A549 (cell line): ENCODE measurements at regions not wholly inside any gene's neighbourhood (a gene's known extent, or its start where the extent isn't known, plus 50 kb on each side); places are given as distances from the start of the nearest gene placed in this dataset.

Source experiments
- ATAC-seq, 2 experiments: fragments of 200-7000 bp in 1 of 2; fragments of >200 bp in 1 of 2; cut with Nextera tagmentation in 1 of 2; cut with Tn5 transposase in 1 of 2; 3 replicates each; pipeline versions ENCODE4 v1.8.0 to v1.9.1; 2018 to 2020; ENCODE audit warnings: mild to moderate bottlenecking in 1 of 2, moderate library complexity in 1 of 2
- CTCF ChIA-PET: fragments of 300-600 bp; sonication (Branson Sonifier 250); formaldehyde crosslinking; extraction: SDS; loops from one replicate; lab custom pipeline; 2021; ENCODE audit warnings: antibody characterized with exemption, inconsistent platforms; lab: Yijun Ruan, JAX
- POLR2A ChIA-PET: fragments of 350-600 bp; formaldehyde crosslinking; extraction: SDS; loops from one replicate; lab custom pipeline; 2021; ENCODE audit warnings: antibody characterized with exemption, inconsistent platforms; lab: Yijun Ruan, JAX
- DNase-seq, 2 experiments: peaks; one replicate each; pipeline versions ENCODE4 v3.0.0 to v3.0.0-alpha.2; 2011 to 2016; ENCODE audit warnings: low read depth in 1 of 2, low spot score in 1 of 2
- FAIRE-seq: peaks from 2 replicates; lab custom pipeline; 2011; peaks lifted over from hg19 to GRCh38; lab: Jason Lieb, UNC
- H3K27ac ChIP-seq, 2 experiments: fragments of >200 bp; sonication (Bioruptor Twin); formaldehyde crosslinking; 3 replicates each; pipeline ENCODE4 v1.5.1; 2016 to 2017
- H3K4me1 ChIP-seq: fragments of >200 bp; sonication (Bioruptor Twin); formaldehyde crosslinking; 3 replicates; pipeline ENCODE4 v1.6.1; 2016
- H3K4me2 ChIP-seq: fragments of >200 bp; sonication (Bioruptor Twin); formaldehyde crosslinking; 3 replicates; pipeline ENCODE4 v1.6.1; 2016
- H3K4me3 ChIP-seq: fragments of >200 bp; sonication (Bioruptor Twin); formaldehyde crosslinking; 3 replicates; pipeline ENCODE4 v1.5.1; 2016
- H3K9me3 ChIP-seq: fragments of >200 bp; sonication (Bioruptor Twin); formaldehyde crosslinking; 3 replicates; pipeline ENCODE4 v1.6.1; 2016
- ATOH8 ChIP-seq: fragments of 250-450 bp; sonication (Bioruptor Pico); IDR thresholded peaks from 2 replicates; pipeline ENCODE4 v1.5.0; 2020; ENCODE audit warnings: low read depth, mild to moderate bottlenecking, moderate library complexity
- BHLHE40 ChIP-seq: IDR thresholded peaks from 2 replicates; pipeline ENCODE4 v1.6.1; 2012; ENCODE audit warnings: low read depth, low read length, inconsistent platforms
- CEBPB ChIP-seq, 2 experiments: fragments of >200 bp in 1 of 2; sonication (Bioruptor Twin) in 1 of 2; formaldehyde crosslinking in 1 of 2; IDR thresholded peaks; 2 replicates each; pipeline ENCODE4 v1.6.1; 2012 to 2016
- CHD4 ChIP-seq: fragments of 200-600 bp; sonication (generic); IDR thresholded peaks from 2 replicates; pipeline ENCODE4 v1.6.1; 2016; ENCODE audit warnings: antibody characterized with exemption, mild to moderate bottlenecking, borderline replicate concordance
- CTCF ChIP-seq: fragments of >200 bp; sonication (Bioruptor Twin); formaldehyde crosslinking; IDR thresholded peaks from 3 replicates; pipeline ENCODE4 v1.5.1; 2016
- EHF ChIP-seq: fragments of 250-450 bp; sonication (Bioruptor Pico); IDR thresholded peaks from 2 replicates; pipeline ENCODE4 v1.5.0; 2020; ENCODE audit warnings: mild to moderate bottlenecking
- EHMT2 ChIP-seq: fragments of 200-600 bp; sonication (generic); IDR thresholded peaks from 2 replicates; pipeline ENCODE4 v1.6.1; 2016; ENCODE audit warnings: antibody characterized with exemption, low read depth, mild to moderate bottlenecking, moderate library complexity
- EP300 ChIP-seq, 2 experiments: fragments of >200 bp; sonication (Bioruptor Twin); formaldehyde crosslinking; IDR thresholded peaks; 2 replicates in 1 of 2; 3 replicates in 1 of 2; pipeline ENCODE4 v1.6.1; 2016 to 2017
- ESRRA ChIP-seq: fragments of 150-350 bp; IDR thresholded peaks from 2 replicates; pipeline ENCODE4 v1.6.1; 2014; ENCODE audit warnings: mild to moderate bottlenecking, low read length, borderline replicate concordance
- FOSB ChIP-seq: fragments of 250-450 bp; sonication (Bioruptor Pico); IDR thresholded peaks from 2 replicates; pipeline ENCODE4 v1.5.0; 2020; ENCODE audit warnings: mild to moderate bottlenecking, moderate library complexity
- HEYL ChIP-seq: fragments of 250-450 bp; sonication (Bioruptor Pico); IDR thresholded peaks from 2 replicates; pipeline ENCODE4 v1.8.0; 2021; ENCODE audit warnings: mild to moderate bottlenecking, moderate library complexity
- JUNB ChIP-seq: fragments of >200 bp; sonication (Bioruptor Twin); formaldehyde crosslinking; IDR thresholded peaks from 2 replicates; pipeline ENCODE4 v1.6.1; 2016
- KDM5A ChIP-seq: fragments of 200-600 bp; sonication (generic); IDR thresholded peaks from 2 replicates; pipeline ENCODE4 v1.6.1; 2016; ENCODE audit warnings: antibody characterized with exemption, mild to moderate bottlenecking
- MAZ ChIP-seq: fragments of 150-350 bp; IDR thresholded peaks from 2 replicates; pipeline ENCODE4 v1.6.1; 2014; ENCODE audit warnings: antibody characterized with exemption, low read depth, low read length, borderline replicate concordance
- MYC ChIP-seq: IDR thresholded peaks from 2 replicates; pipeline ENCODE4 v1.6.1; 2012; ENCODE audit warnings: mild to moderate bottlenecking, inconsistent platforms, low read length, improper control_type of control experiment, borderline replicate concordance
- NFE2L2 ChIP-seq: fragments of 150-350 bp; conservative IDR thresholded peaks from 2 replicates; pipeline ENCODE4 v1.6.1; 2014; ENCODE audit warnings: low read length
- PHF8 ChIP-seq: fragments of 200-600 bp; sonication (generic); IDR thresholded peaks from 2 replicates; pipeline ENCODE4 v1.6.1; 2016; ENCODE audit warnings: low read depth, mild to moderate bottlenecking, antibody characterized with exemption, moderate library complexity, borderline replicate concordance
- POLR2A ChIP-seq: IDR thresholded peaks from 2 replicates; pipeline ENCODE4 v1.6.1; 2012; ENCODE audit warnings: mild to moderate bottlenecking, low read length
- RNF2 ChIP-seq: fragments of 200-600 bp; sonication (generic); IDR thresholded peaks from 2 replicates; pipeline ENCODE4 v1.6.1; 2016; ENCODE audit warnings: low read depth, mild to moderate bottlenecking, antibody characterized with exemption, moderate library complexity, borderline replicate concordance
- TP53 ChIP-seq: fragments of 250-450 bp; sonication (Bioruptor Pico); IDR thresholded peaks from 2 replicates; pipeline ENCODE4 v1.5.0; 2021; ENCODE audit warnings: mild to moderate bottlenecking, moderate library complexity
- USF2 ChIP-seq: fragments of 450-650 bp; IDR thresholded peaks from 2 replicates; pipeline ENCODE4 v1.6.1; 2014; ENCODE audit warnings: antibody characterized with exemption
- ZNF302 ChIP-seq: fragments of 250-450 bp; sonication (Bioruptor Pico); IDR thresholded peaks from 2 replicates; pipeline ENCODE4 v1.9.0; 2021; ENCODE audit warnings: inconsistent platforms, mild to moderate bottlenecking, moderate library complexity
- ZSCAN20 ChIP-seq: fragments of 250-450 bp; sonication (Bioruptor Pico); IDR thresholded peaks from 2 replicates; pipeline ENCODE4 v1.8.0; 2022; ENCODE audit warnings: mild to moderate bottlenecking, moderate library complexity
- WGBS: methylation state at CpG from one replicate; pipeline ENCODE4 v1.1.6; 2017; ENCODE audit errors: missing lambda C conversion rate; 5-methylcytosine and 5-hydroxymethylcytosine counted together
- TF ChIP-seq, protein P1 (sequence below): fragments of 150-350 bp; IDR thresholded peaks from 2 replicates; pipeline ENCODE4 v1.6.1; 2014; ENCODE audit warnings: low read depth, mild to moderate bottlenecking, low read length
- TF ChIP-seq, protein P2 (sequence below): fragments of 250-450 bp; sonication (Bioruptor Pico); IDR thresholded peaks from 2 replicates; pipeline ENCODE4 v1.5.0; 2021; ENCODE audit warnings: mild to moderate bottlenecking, moderate library complexity, borderline replicate concordance

DNA sequence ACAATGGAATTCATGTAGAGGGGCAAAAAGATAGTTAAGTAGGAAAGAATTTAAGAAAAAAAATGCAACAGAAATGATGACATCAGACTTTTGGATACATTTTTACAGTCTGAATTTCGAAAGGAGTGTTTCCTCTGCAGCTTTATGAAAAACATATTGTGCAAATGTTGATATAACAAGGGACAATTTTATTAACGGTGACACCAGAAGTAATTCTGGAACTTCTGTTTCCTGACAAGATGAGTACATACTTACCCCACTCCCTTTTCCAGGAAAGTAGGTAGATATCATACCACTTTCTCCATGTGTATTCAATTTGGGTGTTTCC lies 369.6 kb downstream of the FBXO15 start:
- FAIRE-seq (no peak), DNase-seq (no peak), ATAC-seq (no peak)
- no peak for TF ChIP-seq NFE2L2
- TF ChIP-seq ESRRA = no peak
- no peak for TF ChIP-seq MAZ
- TF ChIP-seq ZNF302 (CRISPR knock-in tag) = no peak
- TF ChIP-seq ATOH8 = no peak
- no peak for TF ChIP-seq CHD4
- no peak for TF ChIP-seq EP300 (IDR thresholded peaks at IDR 0.05)
- TF ChIP-seq BHLHE40 = no peak
- TF ChIP-seq CEBPB (IDR thresholded peaks at IDR 0.05) = no peak
- no peak for TF ChIP-seq FOSB
- no peak for TF ChIP-seq PHF8
- TF ChIP-seq JUNB = no peak
- no peak for TF ChIP-seq RNF2
- TF ChIP-seq CTCF = no peak
- TF ChIP-seq MYC = no peak
- H3K4me2 ChIP-seq = no peak overlapping the region
- WGBS = 24% methylated on average over 2 of the region's 2 CpGs
- H3K9me3 ChIP-seq = no peaks in the 10 kb centered on the region
- no peak overlapping the region for H3K4me3 ChIP-seq
- no peak overlapping the region for H3K27ac ChIP-seq
- POLR2A ChIA-PET = no interaction called here
- CTCF ChIA-PET = no interaction called here
- H3K4me1 ChIP-seq = no peaks in the 10 kb centered on the region

GRCh38 chr18:73777356-73778031 lies 370.1 kb downstream of the FBXO15 start:
- no peak for ATAC-seq
- Histone ChIP-seq H3K4me2 (no peak overlapping the region), H3K4me1 (no peaks in the 10 kb centered on the region), H3K27ac (no peak overlapping the region), H3K9me3 (no peaks in the 10 kb centered on the region), H3K4me3 (no peak overlapping the region)
- ChIA-PET CTCF (no interaction called here), POLR2A (no interaction called here)
- WGBS = 44% methylated on average over 1 of the region's 1 CpG
- no peak for TF ChIP-seq EHF (CRISPR knock-in tag)
- TF ChIP-seq NFE2L2 = no peak
- no peak for TF ChIP-seq TP53 (CRISPR knock-in tag)
- TF ChIP-seq USF2 = no peak
- TF ChIP-seq CHD4 = no peak
- TF ChIP-seq, protein P1, sequence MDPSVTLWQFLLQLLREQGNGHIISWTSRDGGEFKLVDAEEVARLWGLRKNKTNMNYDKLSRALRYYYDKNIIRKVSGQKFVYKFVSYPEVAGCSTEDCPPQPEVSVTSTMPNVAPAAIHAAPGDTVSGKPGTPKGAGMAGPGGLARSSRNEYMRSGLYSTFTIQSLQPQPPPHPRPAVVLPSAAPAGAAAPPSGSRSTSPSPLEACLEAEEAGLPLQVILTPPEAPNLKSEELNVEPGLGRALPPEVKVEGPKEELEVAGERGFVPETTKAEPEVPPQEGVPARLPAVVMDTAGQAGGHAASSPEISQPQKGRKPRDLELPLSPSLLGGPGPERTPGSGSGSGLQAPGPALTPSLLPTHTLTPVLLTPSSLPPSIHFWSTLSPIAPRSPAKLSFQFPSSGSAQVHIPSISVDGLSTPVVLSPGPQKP = no peak
- TF ChIP-seq ZSCAN20 = no peak
- TF ChIP-seq EHMT2 = no peak
- TF ChIP-seq POLR2A = no peak
- no peak for TF ChIP-seq JUNB
- no peak for TF ChIP-seq HEYL (CRISPR knock-in tag)
- no peak for TF ChIP-seq KDM5A
- TF ChIP-seq, protein P2, sequence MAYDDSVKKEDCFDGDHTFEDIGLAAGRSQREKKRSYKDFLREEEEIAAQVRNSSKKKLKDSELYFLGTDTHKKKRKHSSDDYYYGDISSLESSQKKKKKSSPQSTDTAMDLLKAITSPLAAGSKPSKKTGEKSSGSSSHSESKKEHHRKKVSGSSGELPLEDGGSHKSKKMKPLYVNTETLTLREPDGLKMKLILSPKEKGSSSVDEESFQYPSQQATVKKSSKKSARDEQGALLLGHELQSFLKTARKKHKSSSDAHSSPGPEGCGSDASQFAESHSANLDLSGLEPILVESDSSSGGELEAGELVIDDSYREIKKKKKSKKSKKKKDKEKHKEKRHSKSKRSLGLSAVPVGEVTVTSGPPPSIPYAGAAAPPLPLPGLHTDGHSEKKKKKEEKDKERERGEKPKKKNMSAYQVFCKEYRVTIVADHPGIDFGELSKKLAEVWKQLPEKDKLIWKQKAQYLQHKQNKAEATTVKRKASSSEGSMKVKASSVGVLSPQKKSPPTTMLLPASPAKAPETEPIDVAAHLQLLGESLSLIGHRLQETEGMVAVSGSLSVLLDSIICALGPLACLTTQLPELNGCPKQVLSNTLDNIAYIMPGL (CRISPR knock-in tag) = no peak
- no peak for TF ChIP-seq CEBPB (IDR thresholded peaks at IDR 0.05)
- FAIRE-seq = no peak
- no peak for DNase-seq
